GM21619 (cell line): ENCODE measurements at regions not wholly inside any gene's neighbourhood (a gene's known extent, or its start where the extent isn't known, plus 50 kb on each side); places are given as distances from the start of the nearest gene placed in this dataset.

Experiments used
- ATAC-seq: cut with Tn5 transposase; IDR thresholded peaks from one replicate; pipeline ENCODE4 v1.9.1; 2021; ENCODE audit not compliant: unreplicated experiment

GRCh38 chr2:195498839-195499490, 158.1 kb upstream of the SLC39A10 start:
- ATAC-seq, result no peak

- peak; percentile 74 for ATAC-seq
Observed at GRCh38 chr2:195498176-195498575, 158.8 kb upstream of the SLC39A10 start.

GRCh38 chr2:195496991-195497390, 160.0 kb upstream of the SLC39A10 start:
- no peak for ATAC-seq

DNA sequence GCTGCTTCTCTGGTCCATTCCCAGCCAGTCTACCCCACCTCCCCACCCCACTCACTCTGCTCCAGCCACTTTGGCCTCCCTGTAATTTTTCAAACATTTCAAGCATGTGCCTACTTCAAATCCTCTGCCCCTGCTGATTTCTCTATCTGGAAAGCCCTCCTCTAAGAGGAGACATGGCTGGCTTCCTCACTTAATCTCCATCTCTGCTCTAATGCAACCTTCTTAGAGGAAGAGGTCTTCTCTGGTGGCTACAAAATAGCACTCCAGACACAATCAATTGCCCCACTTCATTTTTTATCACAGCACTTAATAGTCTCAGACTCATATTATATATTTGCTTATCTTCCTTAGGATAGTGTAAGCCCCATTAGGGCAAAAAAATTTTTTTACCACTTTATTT, 161.1 kb upstream of the SLC39A10 start:
- ATAC-seq, result no peak

DNA sequence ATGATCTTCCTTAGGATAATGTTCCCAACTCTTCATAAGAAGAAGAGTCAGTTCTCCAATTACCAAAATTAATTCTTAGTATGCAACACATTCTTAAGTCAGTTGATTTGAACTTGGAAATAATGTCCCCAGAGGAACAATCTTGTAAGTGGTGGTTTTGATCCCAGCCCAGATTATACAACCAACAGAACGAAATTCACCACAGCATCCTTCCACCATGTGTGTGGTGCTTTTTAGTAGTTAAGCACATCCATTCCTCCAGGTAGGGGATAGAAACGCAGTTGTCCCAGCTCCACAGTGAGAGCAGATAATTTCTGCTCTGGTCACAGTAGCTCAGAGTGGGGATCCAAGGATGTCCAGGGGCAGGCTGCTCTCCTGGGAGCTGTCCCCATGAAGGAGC, 161.7 kb upstream of the SLC39A10 start:
- no peak for ATAC-seq

- ATAC-seq, result no peak
Observed at GRCh38 chr2:195494451-195494850, 162.6 kb upstream of the SLC39A10 start.

DNA sequence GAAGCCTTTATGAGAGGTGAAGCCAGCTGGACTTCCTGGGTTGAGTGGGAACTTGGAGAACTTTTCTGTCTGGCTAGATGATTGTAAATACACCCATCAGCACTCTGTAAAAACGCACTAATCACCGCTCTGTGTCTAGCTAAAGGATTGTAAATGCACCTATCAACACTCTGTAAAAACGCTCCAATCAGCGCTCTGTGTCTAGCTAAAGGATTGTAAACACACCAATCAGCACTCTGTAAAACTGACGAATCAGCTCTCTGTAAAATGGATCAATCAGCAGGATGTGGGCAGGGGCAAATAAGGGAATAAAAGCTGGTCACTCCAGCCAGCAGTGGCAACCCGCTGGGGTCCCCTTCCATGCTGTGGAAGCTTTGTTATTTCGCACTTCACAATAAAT, 163.6 kb upstream of the SLC39A10 start:
- ATAC-seq, result no peak

GRCh38 chr2:195490319-195490718, 166.7 kb upstream of the SLC39A10 start:
- no peak for ATAC-seq

- no peak for ATAC-seq
Observed at GRCh38 chr2:195489101-195489500, 167.9 kb upstream of the SLC39A10 start.

DNA sequence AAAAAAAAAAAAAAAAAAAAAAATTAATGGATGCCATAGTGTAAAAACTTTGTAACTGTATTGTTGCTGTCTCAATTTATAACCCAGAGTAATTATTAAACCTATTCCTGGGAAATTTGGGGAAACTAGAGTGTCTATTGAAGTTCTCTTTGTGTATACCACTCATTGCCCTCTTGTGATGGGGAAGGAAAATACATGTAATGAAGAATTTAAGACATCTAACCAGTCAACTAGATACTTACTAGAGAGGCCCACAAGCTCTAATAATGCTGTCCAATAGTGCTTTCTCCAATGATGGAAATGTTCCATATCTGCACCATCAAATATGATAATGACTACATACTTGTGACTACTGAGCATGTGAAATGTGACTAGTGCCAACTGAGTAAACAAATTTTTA, 168.5 kb upstream of the SLC39A10 start:
- ATAC-seq, result no peak

DNA sequence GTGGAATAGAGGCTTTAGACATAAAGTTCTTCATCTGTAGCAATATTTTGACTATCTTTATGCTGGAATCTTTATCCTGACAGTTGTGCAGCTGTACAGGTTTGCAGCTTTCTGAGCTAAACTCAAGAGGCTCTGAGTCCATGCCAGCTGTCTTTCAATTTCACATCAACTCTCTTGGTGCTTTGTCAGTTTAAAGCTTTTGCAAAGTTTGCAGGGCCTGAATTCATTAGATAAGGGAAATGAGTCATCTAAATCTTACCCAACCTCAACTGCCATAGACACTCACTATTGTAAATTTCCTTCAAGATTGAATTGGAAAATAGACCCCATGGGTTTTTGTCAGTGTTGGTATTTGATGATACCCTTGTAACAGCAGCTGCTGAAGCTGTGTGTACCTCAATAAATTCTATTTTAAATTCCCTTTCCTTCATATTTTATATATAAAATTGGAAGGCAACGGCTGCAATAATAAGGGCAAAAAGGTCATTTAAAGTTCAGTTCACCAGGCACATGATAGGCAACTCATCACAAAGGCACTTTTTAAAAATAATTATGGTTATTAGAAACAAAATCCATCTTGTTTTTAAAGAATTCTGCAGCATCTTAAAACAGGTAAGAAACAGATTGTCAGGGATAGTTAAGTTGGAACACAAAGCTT, 169.9 kb upstream of the SLC39A10 start:
- peak; percentile 90 for ATAC-seq

DNA sequence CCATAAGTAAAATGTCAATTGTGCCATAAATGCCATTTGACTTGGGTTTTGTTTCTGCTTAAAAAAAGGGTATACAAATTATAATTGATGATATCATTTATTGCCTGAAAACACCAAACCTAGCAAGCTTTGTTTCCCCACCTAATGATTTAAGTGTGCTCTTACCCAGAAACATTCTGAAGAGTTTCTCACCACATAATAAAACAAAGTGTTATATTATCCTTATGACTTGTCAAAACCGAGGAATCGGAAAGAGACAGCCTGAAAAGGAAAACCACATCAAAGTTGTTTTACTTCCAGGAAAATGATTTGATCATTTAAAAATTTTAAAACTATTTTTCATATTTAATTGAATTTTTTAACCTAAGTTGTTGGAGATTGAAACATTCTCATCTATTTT, 170.5 kb upstream of the SLC39A10 start:
- ATAC-seq, result no peak

DNA sequence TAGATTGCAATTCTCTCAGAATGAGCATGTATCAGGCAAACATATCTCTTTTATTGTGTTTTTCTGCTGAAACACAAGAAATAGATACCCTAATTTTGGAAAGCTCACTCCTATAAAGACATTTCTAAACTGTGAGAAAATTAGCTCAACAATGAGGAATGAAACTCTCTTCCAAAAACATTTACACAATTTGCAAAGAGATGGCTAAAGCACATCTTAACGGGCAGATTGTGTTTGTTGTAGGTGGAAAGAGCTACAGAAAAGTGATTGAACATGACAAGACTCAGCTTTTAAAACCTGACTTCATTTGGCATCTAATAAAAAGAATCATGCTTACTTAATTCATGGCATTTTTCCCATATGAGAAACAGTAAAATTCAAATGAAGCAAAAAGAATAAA, 175.0 kb upstream of the SLC39A10 start:
- no peak for ATAC-seq

DNA sequence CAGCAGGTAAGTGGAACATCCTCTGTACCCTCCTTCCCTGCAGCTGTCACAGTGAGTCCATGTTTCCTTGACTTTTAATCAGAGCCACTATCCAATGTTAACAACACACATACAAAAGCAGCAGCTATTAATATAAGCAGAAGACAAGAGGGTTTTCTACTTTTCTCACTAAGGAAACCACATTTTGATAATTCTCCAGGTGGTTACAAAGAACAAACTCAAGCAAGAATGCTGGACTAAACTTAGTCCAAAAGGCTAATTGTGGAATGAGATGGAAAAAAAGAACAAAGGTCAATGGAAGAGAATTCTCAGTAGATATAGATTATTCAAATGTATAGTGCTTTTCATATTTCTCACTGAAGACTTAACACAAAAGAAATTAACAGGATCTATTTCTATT, 176.9 kb upstream of the SLC39A10 start:
- ATAC-seq, result no peak

DNA sequence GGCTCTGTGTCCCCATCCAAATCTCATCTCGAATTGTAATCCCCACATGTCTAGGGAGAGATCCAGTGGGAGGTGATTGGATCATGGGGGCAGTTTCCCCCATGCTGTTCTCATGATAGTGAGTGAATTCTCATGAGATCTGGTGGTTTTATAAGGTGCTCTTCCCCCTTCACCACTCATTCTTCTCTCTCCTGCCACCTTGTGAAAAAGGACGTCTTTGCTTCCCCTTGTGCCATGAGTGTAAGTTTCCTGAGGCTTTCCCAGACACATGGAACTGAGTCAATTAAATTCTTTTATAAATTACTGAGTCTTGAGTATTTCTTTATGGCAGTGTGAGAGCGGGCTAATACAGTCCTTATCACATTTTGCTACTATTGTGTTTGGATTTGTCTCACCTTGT, 177.6 kb upstream of the SLC39A10 start:
- ATAC-seq, result no peak

- ATAC-seq, result peak; percentile 9
Observed at GRCh38 chr2:195477996-195478382, 179.0 kb upstream of the SLC39A10 start.

GRCh38 chr2:195477248-195477995, 179.6 kb upstream of the SLC39A10 start:
- peak; percentile 68 for ATAC-seq

DNA sequence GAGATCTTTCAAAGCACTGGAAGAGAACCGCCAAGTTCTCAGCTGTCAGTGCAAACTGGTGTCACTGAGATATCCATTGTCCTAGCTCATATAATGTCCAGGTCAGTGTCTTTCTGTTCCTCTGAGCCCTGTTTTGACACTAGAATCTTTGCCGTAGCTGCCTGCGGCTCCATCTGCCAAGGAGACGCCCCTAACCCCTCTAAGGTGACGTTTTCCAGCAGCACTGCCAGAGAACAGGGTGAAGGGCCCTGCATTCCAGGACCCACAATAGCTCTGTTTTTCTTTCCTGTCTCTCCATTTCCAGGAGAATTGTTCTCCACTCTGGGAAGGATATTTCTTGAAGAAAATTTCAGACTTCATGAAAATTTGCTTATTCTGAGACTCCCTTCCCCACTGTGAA, 181.7 kb upstream of the SLC39A10 start:
- no peak for ATAC-seq

DNA sequence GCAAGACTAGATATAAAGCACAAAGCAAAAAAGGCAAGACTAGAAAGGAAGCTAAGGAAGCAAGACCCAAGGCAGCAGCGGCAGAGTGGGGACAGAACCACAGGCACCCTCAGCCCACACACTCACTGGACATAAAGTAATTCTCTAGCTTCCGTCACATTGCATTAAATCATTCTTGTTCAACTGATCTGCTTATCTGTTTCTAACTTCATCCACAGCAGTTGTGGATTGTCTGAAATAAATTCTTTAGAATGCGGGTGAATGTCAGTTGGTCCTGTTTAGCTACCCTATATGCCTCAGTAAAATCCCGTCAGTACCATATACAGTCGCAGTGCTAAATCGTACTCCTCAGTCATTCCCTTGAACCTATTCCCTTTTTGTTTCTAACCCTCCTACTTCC, 183.2 kb upstream of the SLC39A10 start:
- no peak for ATAC-seq

DNA sequence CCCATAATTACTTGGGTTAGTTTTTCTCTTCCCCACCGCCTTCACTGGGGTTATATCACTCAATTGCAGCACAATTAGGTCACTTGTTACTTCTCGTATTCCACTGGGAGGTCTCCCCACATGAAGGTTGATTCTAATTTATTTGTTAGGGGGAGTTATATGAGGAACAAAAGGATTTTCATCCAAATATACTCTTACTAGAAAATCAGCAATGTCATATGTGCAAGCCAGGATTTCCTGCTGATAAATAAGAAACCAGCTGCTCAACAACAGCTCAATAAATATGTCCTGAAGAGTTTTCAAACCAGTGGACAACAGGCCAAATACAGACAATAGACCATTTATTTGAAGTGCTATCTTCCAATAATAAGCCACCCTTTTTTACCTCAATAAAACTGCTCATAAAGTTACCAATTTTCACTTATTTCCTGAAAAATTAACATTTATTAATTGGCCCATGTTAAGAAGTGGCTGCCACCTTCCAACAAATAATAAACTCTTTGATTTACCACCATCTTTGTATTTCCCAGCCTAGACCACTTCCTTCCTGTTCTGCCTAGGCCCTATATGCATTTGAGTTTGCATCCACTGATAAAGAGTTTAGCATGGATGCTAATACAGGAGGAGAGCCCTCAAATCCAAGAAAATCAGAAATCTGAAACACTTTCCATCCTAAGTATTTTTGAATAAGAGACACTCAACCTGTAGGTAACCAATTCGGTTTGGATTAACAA, 184.4 kb upstream of the SLC39A10 start:
- ATAC-seq, result no peak

DNA sequence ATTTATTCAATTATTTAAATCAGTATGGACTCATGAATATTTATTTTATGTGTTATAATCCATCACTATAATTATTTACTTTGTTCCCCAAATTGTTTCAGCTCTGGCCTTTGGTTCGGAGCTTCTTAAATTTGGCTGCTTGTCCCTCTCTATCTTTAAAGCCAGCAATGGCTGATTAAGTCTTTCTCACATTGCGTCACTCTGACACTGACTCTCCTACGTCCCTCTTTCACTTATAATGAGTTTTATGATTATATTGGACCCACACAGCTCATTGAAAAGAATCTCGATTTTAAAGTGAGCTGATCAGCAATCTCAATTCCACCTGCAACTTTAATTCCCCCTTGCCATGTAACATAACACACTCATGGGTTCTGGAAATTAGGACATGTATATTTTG, 185.2 kb upstream of the SLC39A10 start:
- ATAC-seq, result no peak

DNA sequence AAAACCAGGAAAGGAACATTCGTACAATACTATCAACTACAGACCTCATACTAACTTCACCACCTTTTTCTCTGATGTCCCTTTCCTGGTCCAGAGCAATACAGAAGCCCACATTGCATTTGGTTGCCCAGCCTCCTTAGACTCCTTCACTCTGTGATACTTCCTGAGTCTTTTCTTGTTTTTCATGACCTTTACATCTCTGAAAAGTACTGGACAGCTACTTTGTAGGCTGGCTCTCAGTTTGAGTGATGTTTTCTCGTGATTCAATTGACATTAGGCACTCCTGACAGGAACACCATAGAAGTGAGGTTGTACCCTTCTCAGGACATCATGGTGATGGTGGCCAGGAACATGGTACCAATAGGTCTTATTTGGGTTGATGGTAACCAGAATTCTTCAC, 185.9 kb upstream of the SLC39A10 start:
- peak; percentile 35 for ATAC-seq
